ENCODE measurements at regions not wholly inside any gene's neighbourhood (a gene's known extent, or its start where the extent isn't known, plus 50 kb on each side); places are given as distances from the start of the nearest gene placed in this dataset.
A peak's percentile ranks its signal among the peaks of the same experiment; 100 is the strongest.
"Not testable (repeated sequence)": the region's sequence is repeated elsewhere in the genome, so short reads cannot be mapped to it uniquely, and the experiment has no call there.

DNA sequence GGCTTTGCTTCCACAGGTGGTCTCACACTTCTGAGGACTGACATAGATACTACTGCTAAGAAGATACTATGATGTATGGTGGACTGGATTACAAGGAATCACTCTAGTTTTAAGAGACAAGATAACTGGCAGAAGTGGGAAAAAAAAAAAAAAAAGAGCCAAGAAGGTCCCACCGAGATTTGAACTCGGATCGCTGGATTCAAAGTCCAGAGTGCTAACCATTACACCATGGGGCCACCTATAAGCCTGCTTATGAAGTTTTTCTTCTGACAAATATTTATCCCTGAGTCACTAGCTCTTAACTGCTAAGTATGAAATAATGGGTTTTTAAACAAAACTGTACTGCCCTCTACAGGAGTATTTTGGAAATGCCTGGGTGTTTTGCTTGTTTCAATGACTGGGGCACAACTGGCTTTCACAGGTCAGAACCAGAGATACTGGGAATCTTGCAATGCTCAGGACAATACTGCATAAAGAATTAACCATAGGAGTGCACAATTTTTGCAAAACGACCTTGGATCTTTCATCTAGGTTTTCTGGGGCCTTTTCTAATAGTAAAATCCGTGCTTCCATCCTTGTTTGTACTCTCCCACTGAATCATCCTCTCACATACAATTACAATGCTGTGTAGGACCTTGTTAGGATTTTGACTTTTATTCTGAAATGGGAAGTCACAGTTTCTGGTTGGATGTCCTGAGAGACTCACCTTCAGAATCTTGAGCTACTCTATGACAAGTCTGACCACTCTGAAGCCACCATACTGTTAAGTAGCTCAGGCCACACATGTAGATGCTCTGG is 116.3 kb downstream of the OR2B2 start:
- no peak for TF ChIP-seq POLR2A (IDR thresholded peaks at IDR 0.05)
- TF ChIP-seq, protein P1, sequence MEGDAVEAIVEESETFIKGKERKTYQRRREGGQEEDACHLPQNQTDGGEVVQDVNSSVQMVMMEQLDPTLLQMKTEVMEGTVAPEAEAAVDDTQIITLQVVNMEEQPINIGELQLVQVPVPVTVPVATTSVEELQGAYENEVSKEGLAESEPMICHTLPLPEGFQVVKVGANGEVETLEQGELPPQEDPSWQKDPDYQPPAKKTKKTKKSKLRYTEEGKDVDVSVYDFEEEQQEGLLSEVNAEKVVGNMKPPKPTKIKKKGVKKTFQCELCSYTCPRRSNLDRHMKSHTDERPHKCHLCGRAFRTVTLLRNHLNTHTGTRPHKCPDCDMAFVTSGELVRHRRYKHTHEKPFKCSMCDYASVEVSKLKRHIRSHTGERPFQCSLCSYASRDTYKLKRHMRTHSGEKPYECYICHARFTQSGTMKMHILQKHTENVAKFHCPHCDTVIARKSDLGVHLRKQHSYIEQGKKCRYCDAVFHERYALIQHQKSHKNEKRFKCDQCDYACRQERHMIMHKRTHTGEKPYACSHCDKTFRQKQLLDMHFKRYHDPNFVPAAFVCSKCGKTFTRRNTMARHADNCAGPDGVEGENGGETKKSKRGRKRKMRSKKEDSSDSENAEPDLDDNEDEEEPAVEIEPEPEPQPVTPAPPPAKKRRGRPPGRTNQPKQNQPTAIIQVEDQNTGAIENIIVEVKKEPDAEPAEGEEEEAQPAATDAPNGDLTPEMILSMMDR (IDR thresholded peaks at IDR 0.05): peak; percentile 80 to 92 (median 89)
- no peak overlapping the region for H3K4me3 ChIP-seq
- H3K27me3 ChIP-seq: no peaks in the 10 kb centered on the region
- WGBS, 4 donors: 3 to 6% (median 4%) methylated on average over 5 of the region's 5 CpGs
- H3K36me3 ChIP-seq (replicated peaks in 1 of 2): no peaks in the 10 kb centered on the region
- DNase-seq: peak; percentile 32 to 79 (median 65)
- peaks cover 7 to 12% of the 10 kb centered on the region in 2 donors for H3K4me1 ChIP-seq (replicated peaks in 1 of 2)
- intact Hi-C loops (cut with DNase I): no loop called here
- H3K9me3 ChIP-seq (replicated peaks in 1 of 3): no peaks in the 10 kb centered on the region
- H3K27ac ChIP-seq: no peak overlapping the region

DNA sequence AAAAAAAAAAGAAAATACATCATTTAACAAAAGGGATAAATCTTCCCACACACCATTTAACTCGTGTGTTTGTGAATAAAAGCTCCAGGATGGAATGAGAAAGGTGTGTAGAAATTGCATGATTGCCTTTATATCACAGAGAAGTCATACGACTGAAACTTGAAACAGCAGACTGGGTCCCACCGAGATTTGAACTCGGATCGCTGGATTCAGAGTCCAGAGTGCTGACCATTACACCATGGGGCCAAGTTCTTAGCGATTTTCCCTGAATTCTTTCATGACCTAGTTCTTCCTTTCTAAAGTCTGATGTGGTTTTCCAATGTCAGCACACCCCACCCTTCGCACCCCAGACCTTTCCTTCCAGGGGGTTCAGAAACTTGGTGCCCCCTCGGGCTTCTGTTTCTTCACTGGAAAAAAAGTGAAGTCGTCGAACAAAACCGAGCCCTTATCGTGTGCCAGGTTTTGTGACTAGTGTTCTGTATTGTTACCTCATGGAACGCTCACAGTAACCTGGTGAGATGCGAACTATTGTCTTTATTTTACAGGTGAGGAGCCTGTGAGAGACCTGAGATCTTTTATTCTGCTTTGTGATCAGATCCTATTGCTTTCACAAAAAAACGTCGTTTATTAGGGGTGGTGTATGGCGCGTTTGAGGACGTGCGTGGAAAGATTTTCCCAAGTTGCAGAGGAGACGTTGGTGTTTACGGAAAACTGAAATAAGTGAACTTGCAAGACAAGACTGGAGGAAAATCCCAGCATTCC is 120.8 kb downstream of the OR2B2 start:
- Histone ChIP-seq H3K27ac (peak overlapping the region in 1 of 5 donors; percentile 37), H3K4me3 (peak overlapping the region in 1 of 4 donors; percentile 46), H3K9me3 (replicated peaks in 1 of 3) (no peaks in the 10 kb centered on the region), H3K27me3 (no peaks in the 10 kb centered on the region), H3K36me3 (replicated peaks in 1 of 2) (no peaks in the 10 kb centered on the region), H3K4me1 (replicated peaks in 1 of 2) (peaks cover 7 to 12% of the 10 kb centered on the region in 2 donors)
- TF ChIP-seq, protein P1 (IDR thresholded peaks at IDR 0.05): no peak
- TF ChIP-seq POLR2A (IDR thresholded peaks at IDR 0.05): no peak
- intact Hi-C loops (cut with DNase I): no loop called here
- DNase-seq: peak; percentile 41 to 83 (median 48)
- 2 to 4% (median 3%) methylated on average over 22 of the region's 22 CpGs for whole genome bisulfite sequencing, 4 donors

DNA sequence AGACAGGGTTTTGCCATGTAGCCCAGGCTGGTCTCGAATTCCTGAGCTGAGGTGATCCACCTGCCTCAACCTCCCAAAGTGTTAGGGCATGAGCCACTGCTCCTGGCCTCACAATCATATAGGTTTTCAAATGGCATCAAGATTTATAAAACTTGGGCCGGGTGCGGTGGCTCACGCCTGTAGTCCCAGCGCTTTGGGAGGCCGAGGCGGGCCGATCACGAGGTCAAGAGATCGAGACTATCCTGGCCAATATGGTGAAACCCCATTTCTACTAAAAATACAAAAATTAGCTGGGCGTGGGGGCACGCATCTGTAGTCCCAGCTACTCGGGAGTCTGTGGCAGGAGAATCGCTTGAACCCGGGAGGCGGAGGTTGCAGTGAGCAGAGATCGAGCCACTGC is 123.8 kb downstream of the OR2B2 start:
- DNase-seq, H3K4me3 ChIP-seq: not testable (repeated sequence)

DNA sequence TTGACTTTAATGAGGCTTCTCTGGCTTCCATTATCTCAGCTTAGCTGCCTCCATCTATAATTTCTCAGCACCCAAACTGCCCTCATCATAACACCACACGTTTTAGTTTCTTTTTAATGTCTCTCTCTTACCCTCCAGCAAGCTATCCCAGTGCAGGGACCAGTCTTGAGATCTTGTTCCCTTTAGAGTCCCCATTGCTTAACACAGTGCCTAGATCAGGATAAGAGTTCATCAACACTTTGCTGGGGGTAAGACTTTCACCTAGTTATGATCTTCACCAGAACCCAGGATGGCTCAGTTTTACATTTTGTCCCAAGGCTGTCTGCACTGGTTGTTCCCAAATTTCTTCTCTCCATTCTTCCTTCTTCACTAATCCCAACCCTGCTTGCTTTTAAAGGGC is 126.1 kb downstream of the OR2B2 start:
- TF ChIP-seq POLR2A (IDR thresholded peaks at IDR 0.05): no peak
- TF ChIP-seq, protein P1 (IDR thresholded peaks at IDR 0.05): no peak
- Histone ChIP-seq H3K27ac (no peak overlapping the region), H3K9me3 (replicated peaks in 1 of 3) (no peaks in the 10 kb centered on the region), H3K4me1 (replicated peaks in 1 of 2) (no peaks in the 10 kb centered on the region), H3K27me3 (no peaks in the 10 kb centered on the region), H3K36me3 (replicated peaks in 1 of 2) (no peaks in the 10 kb centered on the region), H3K4me3 (no peak overlapping the region)
- DNase-seq: no peak
- intact Hi-C loops (cut with DNase I): no loop called here
- WGBS, 4 donors: 9 to 36% (median 21%) methylated on average over 1 of the region's 1 CpG

More for the DNA sequence above, 123.8 kb downstream of the OR2B2 start:
- WGBS, 4 donors: 88 to 92% (median 91%) methylated on average over 16 to 17 of the region's 17 CpGs
- H3K9me3 ChIP-seq (replicated peaks in 1 of 3); H3K36me3 ChIP-seq (replicated peaks in 1 of 2); H3K27ac ChIP-seq; H3K27me3 ChIP-seq; intact Hi-C loops (cut with DNase I): not testable (repeated sequence)
- peaks cover 7 to 12% of the 10 kb centered on the region in 2 donors for H3K4me1 ChIP-seq (replicated peaks in 1 of 2)

Data from adrenal gland (tissue), 9 donors.